ENCODE measurements at regions not wholly inside any gene's neighbourhood (a gene's known extent, or its start where the extent isn't known, plus 50 kb on each side); places are given as distances from the start of the nearest gene placed in this dataset.
"Not testable (repeated sequence)": the region's sequence is repeated elsewhere in the genome, so short reads cannot be mapped to it uniquely, and the experiment has no call there.

- not testable (repeated sequence) for H3K9me3 Mint-ChIP-seq (ENCODE audit: low read depth); H3K4me3 Mint-ChIP-seq (ENCODE audit: low read depth); H3K27me3 Mint-ChIP-seq; H3K4me1 Mint-ChIP-seq (ENCODE audit: low read depth); H3K36me3 Mint-ChIP-seq (ENCODE audit: insufficient read depth); DNase-seq (ENCODE audit: low spot score, unreplicated experiment); H3K27ac Mint-ChIP-seq
Observed at GRCh38 chr2:110310988-110311475, 98.7 kb upstream of the MTLN start.

GRCh38 chr2:110308728-110309127 lies 96.4 kb upstream of the MTLN start:
- H3K27ac Mint-ChIP-seq; DNase-seq (ENCODE audit: low spot score, unreplicated experiment); H3K4me3 Mint-ChIP-seq (ENCODE audit: low read depth); H3K27me3 Mint-ChIP-seq; H3K36me3 Mint-ChIP-seq (ENCODE audit: insufficient read depth); H3K9me3 Mint-ChIP-seq (ENCODE audit: low read depth); H3K4me1 Mint-ChIP-seq (ENCODE audit: low read depth): not testable (repeated sequence)

GRCh38 chr2:110292807-110293206 lies 80.5 kb upstream of the MTLN start:
- not testable (repeated sequence) for H3K36me3 Mint-ChIP-seq (ENCODE audit: insufficient read depth); DNase-seq (ENCODE audit: low spot score, unreplicated experiment); H3K4me3 Mint-ChIP-seq (ENCODE audit: low read depth); H3K4me1 Mint-ChIP-seq (ENCODE audit: low read depth); H3K27me3 Mint-ChIP-seq; H3K9me3 Mint-ChIP-seq (ENCODE audit: low read depth); H3K27ac Mint-ChIP-seq

GRCh38 chr2:110291909-110292579 lies 79.7 kb upstream of the MTLN start:
- H3K4me3 Mint-ChIP-seq (ENCODE audit: low read depth); DNase-seq (ENCODE audit: low spot score, unreplicated experiment); H3K27ac Mint-ChIP-seq; H3K27me3 Mint-ChIP-seq; H3K36me3 Mint-ChIP-seq (ENCODE audit: insufficient read depth); H3K4me1 Mint-ChIP-seq (ENCODE audit: low read depth); H3K9me3 Mint-ChIP-seq (ENCODE audit: low read depth): not testable (repeated sequence)

- not testable (repeated sequence) for H3K9me3 Mint-ChIP-seq (ENCODE audit: low read depth); DNase-seq (ENCODE audit: low spot score, unreplicated experiment); H3K4me1 Mint-ChIP-seq (ENCODE audit: low read depth); H3K36me3 Mint-ChIP-seq (ENCODE audit: insufficient read depth); H3K4me3 Mint-ChIP-seq (ENCODE audit: low read depth); H3K27ac Mint-ChIP-seq; H3K27me3 Mint-ChIP-seq
Observed at GRCh38 chr2:110287817-110288216, 75.5 kb upstream of the MTLN start.

GRCh38 chr2:110287253-110287652 lies 74.9 kb upstream of the MTLN start:
- not testable (repeated sequence) for H3K36me3 Mint-ChIP-seq (ENCODE audit: insufficient read depth); DNase-seq (ENCODE audit: low spot score, unreplicated experiment); H3K9me3 Mint-ChIP-seq (ENCODE audit: low read depth); H3K27ac Mint-ChIP-seq; H3K27me3 Mint-ChIP-seq; H3K4me1 Mint-ChIP-seq (ENCODE audit: low read depth); H3K4me3 Mint-ChIP-seq (ENCODE audit: low read depth)

- DNase-seq (ENCODE audit: low spot score, unreplicated experiment); H3K9me3 Mint-ChIP-seq (ENCODE audit: low read depth); H3K27ac Mint-ChIP-seq; H3K36me3 Mint-ChIP-seq (ENCODE audit: insufficient read depth); H3K27me3 Mint-ChIP-seq; H3K4me3 Mint-ChIP-seq (ENCODE audit: low read depth); H3K4me1 Mint-ChIP-seq (ENCODE audit: low read depth): not testable (repeated sequence)
Observed at GRCh38 chr2:110285002-110285401, 72.7 kb upstream of the MTLN start.

- not testable (repeated sequence) for DNase-seq (ENCODE audit: low spot score, unreplicated experiment); H3K27me3 Mint-ChIP-seq; H3K4me3 Mint-ChIP-seq (ENCODE audit: low read depth); H3K36me3 Mint-ChIP-seq (ENCODE audit: insufficient read depth); H3K9me3 Mint-ChIP-seq (ENCODE audit: low read depth); H3K4me1 Mint-ChIP-seq (ENCODE audit: low read depth); H3K27ac Mint-ChIP-seq
Observed at GRCh38 chr2:110280804-110281203, 68.5 kb upstream of the MTLN start.

GRCh38 chr2:110277054-110277453 lies 64.7 kb upstream of the MTLN start:
- H3K36me3 Mint-ChIP-seq (ENCODE audit: insufficient read depth); DNase-seq (ENCODE audit: low spot score, unreplicated experiment); H3K4me1 Mint-ChIP-seq (ENCODE audit: low read depth); H3K4me3 Mint-ChIP-seq (ENCODE audit: low read depth); H3K27ac Mint-ChIP-seq; H3K27me3 Mint-ChIP-seq; H3K9me3 Mint-ChIP-seq (ENCODE audit: low read depth): not testable (repeated sequence)

- not testable (repeated sequence) for H3K27me3 Mint-ChIP-seq; DNase-seq (ENCODE audit: low spot score, unreplicated experiment); H3K4me1 Mint-ChIP-seq (ENCODE audit: low read depth); H3K9me3 Mint-ChIP-seq (ENCODE audit: low read depth); H3K36me3 Mint-ChIP-seq (ENCODE audit: insufficient read depth); H3K4me3 Mint-ChIP-seq (ENCODE audit: low read depth); H3K27ac Mint-ChIP-seq
Observed at GRCh38 chr2:110276092-110276491, 63.7 kb upstream of the MTLN start.

GRCh38 chr2:110269674-110270073 lies 57.3 kb upstream of the MTLN start:
- not testable (repeated sequence) for H3K9me3 Mint-ChIP-seq (ENCODE audit: low read depth); DNase-seq (ENCODE audit: low spot score, unreplicated experiment); H3K36me3 Mint-ChIP-seq (ENCODE audit: insufficient read depth); H3K4me1 Mint-ChIP-seq (ENCODE audit: low read depth); H3K27me3 Mint-ChIP-seq; H3K4me3 Mint-ChIP-seq (ENCODE audit: low read depth); H3K27ac Mint-ChIP-seq

- not testable (repeated sequence) for H3K27ac Mint-ChIP-seq; H3K27me3 Mint-ChIP-seq; H3K4me1 Mint-ChIP-seq (ENCODE audit: low read depth); DNase-seq (ENCODE audit: low spot score, unreplicated experiment); H3K4me3 Mint-ChIP-seq (ENCODE audit: low read depth); H3K9me3 Mint-ChIP-seq (ENCODE audit: low read depth); H3K36me3 Mint-ChIP-seq (ENCODE audit: insufficient read depth)
Observed at GRCh38 chr2:110267828-110268407, 55.6 kb upstream of the MTLN start.

- not testable (repeated sequence) for H3K4me3 Mint-ChIP-seq (ENCODE audit: low read depth); H3K9me3 Mint-ChIP-seq (ENCODE audit: low read depth); H3K36me3 Mint-ChIP-seq (ENCODE audit: insufficient read depth); H3K27ac Mint-ChIP-seq; H3K27me3 Mint-ChIP-seq; DNase-seq (ENCODE audit: low spot score, unreplicated experiment); H3K4me1 Mint-ChIP-seq (ENCODE audit: low read depth)
Observed at GRCh38 chr2:110264804-110265203, 52.5 kb upstream of the MTLN start.

Data from progenitor cell of endocrine pancreas (in vitro differentiated cells).